ENCODE measurements at regions not wholly inside any gene's neighbourhood (a gene's known extent, or its start where the extent isn't known, plus 50 kb on each side); places are given as distances from the start of the nearest gene placed in this dataset.
"Not testable (repeated sequence)": the region's sequence is repeated elsewhere in the genome, so short reads cannot be mapped to it uniquely, and the experiment has no call there.

- intact Hi-C loops (cut with micrococcal nuclease), result no loop called here
- Mint-ChIP-seq H3K4me3 (no peak overlapping the region), H3K9me3 (peaks cover 41% of the 10 kb centered on the region), H3K4me1 (ENCODE audit: low read depth) (no peaks in the 10 kb centered on the region), H3K36me3 (ENCODE audit: low read depth) (no peaks in the 10 kb centered on the region), H3K27ac (no peak overlapping the region), H3K27me3 (no peaks in the 10 kb centered on the region)
These were observed 377.7 kb upstream of the TRPC7 start for GRCh38 chr5:136743052-136743451.

GRCh38 chr5:136740228-136740627 lies 374.9 kb upstream of the TRPC7 start:
- Mint-ChIP-seq H3K27me3 (no peaks in the 10 kb centered on the region), H3K9me3 (peaks cover 51% of the 10 kb centered on the region), H3K36me3 (ENCODE audit: low read depth) (no peaks in the 10 kb centered on the region), H3K27ac (no peak overlapping the region), H3K4me3 (no peak overlapping the region), H3K4me1 (ENCODE audit: low read depth) (no peaks in the 10 kb centered on the region)
- intact Hi-C loops (cut with micrococcal nuclease), result no loop called here

GRCh38 chr5:136739271-136739670 lies 373.9 kb upstream of the TRPC7 start:
- H3K4me1 Mint-ChIP-seq (ENCODE audit: low read depth); H3K4me3 Mint-ChIP-seq; intact Hi-C loops (cut with micrococcal nuclease); H3K36me3 Mint-ChIP-seq (ENCODE audit: low read depth); H3K27me3 Mint-ChIP-seq; H3K27ac Mint-ChIP-seq: not testable (repeated sequence)
- H3K9me3 Mint-ChIP-seq, result peaks cover 44% of the 10 kb centered on the region

- intact Hi-C loops (cut with micrococcal nuclease), result no loop called here
- Mint-ChIP-seq H3K9me3 (peaks cover 39% of the 10 kb centered on the region), H3K27me3 (no peaks in the 10 kb centered on the region), H3K27ac (no peak overlapping the region), H3K36me3 (ENCODE audit: low read depth) (no peaks in the 10 kb centered on the region), H3K4me3 (no peak overlapping the region), H3K4me1 (ENCODE audit: low read depth) (no peaks in the 10 kb centered on the region)
These were observed 373.5 kb upstream of the TRPC7 start for GRCh38 chr5:136738829-136739228.

GRCh38 chr5:136736021-136736420 lies 370.7 kb upstream of the TRPC7 start:
- Mint-ChIP-seq H3K36me3 (ENCODE audit: low read depth) (no peaks in the 10 kb centered on the region), H3K9me3 (peaks cover 18% of the 10 kb centered on the region), H3K27me3 (no peaks in the 10 kb centered on the region), H3K27ac (no peak overlapping the region), H3K4me1 (ENCODE audit: low read depth) (no peaks in the 10 kb centered on the region), H3K4me3 (no peak overlapping the region)
- intact Hi-C loops (cut with micrococcal nuclease), result no loop called here

GRCh38 chr5:136735611-136736010 lies 370.3 kb upstream of the TRPC7 start:
- H3K4me1 Mint-ChIP-seq (ENCODE audit: low read depth); H3K27me3 Mint-ChIP-seq; H3K36me3 Mint-ChIP-seq (ENCODE audit: low read depth); intact Hi-C loops (cut with micrococcal nuclease); H3K4me3 Mint-ChIP-seq; H3K27ac Mint-ChIP-seq: not testable (repeated sequence)
- H3K9me3 Mint-ChIP-seq, result peaks cover 18% of the 10 kb centered on the region

GRCh38 chr5:136734628-136735027 lies 369.3 kb upstream of the TRPC7 start:
- Mint-ChIP-seq H3K4me1 (ENCODE audit: low read depth) (no peaks in the 10 kb centered on the region), H3K27me3 (no peaks in the 10 kb centered on the region), H3K9me3 (peaks cover 18% of the 10 kb centered on the region), H3K27ac (no peak overlapping the region), H3K36me3 (ENCODE audit: low read depth) (no peaks in the 10 kb centered on the region), H3K4me3 (no peak overlapping the region)
- intact Hi-C loops (cut with micrococcal nuclease), result no loop called here

GRCh38 chr5:136732751-136733150 lies 367.4 kb upstream of the TRPC7 start:
- Mint-ChIP-seq H3K27me3 (no peaks in the 10 kb centered on the region), H3K9me3 (peaks cover 8% of the 10 kb centered on the region), H3K4me3 (no peak overlapping the region), H3K4me1 (ENCODE audit: low read depth) (no peaks in the 10 kb centered on the region), H3K36me3 (ENCODE audit: low read depth) (no peaks in the 10 kb centered on the region), H3K27ac (no peak overlapping the region)
- intact Hi-C loops (cut with micrococcal nuclease), result no loop called here

- intact Hi-C loops (cut with micrococcal nuclease), result no loop called here
- no peaks in the 10 kb centered on the region for H3K36me3 Mint-ChIP-seq (ENCODE audit: low read depth)
- no peaks in the 10 kb centered on the region for H3K9me3 Mint-ChIP-seq
- H3K27ac Mint-ChIP-seq, result no peak overlapping the region
- H3K27me3 Mint-ChIP-seq, result no peaks in the 10 kb centered on the region
- no peaks in the 10 kb centered on the region for H3K4me1 Mint-ChIP-seq (ENCODE audit: low read depth)
- H3K4me3 Mint-ChIP-seq, result no peak overlapping the region
These were observed 366.0 kb upstream of the TRPC7 start for GRCh38 chr5:136731241-136731900.

GRCh38 chr5:136730426-136730825 lies 365.1 kb upstream of the TRPC7 start:
- Mint-ChIP-seq H3K36me3 (ENCODE audit: low read depth) (no peaks in the 10 kb centered on the region), H3K27me3 (no peaks in the 10 kb centered on the region), H3K4me3 (no peak overlapping the region), H3K4me1 (ENCODE audit: low read depth) (no peaks in the 10 kb centered on the region), H3K27ac (no peak overlapping the region), H3K9me3 (no peaks in the 10 kb centered on the region)
- intact Hi-C loops (cut with micrococcal nuclease), result no loop called here

GRCh38 chr5:136729901-136730355 lies 364.6 kb upstream of the TRPC7 start:
- no peak overlapping the region for H3K27ac Mint-ChIP-seq
- intact Hi-C loops (cut with micrococcal nuclease), result no loop called here
- no peak overlapping the region for H3K4me3 Mint-ChIP-seq
- no peaks in the 10 kb centered on the region for H3K27me3 Mint-ChIP-seq
- H3K9me3 Mint-ChIP-seq, result no peaks in the 10 kb centered on the region
- no peaks in the 10 kb centered on the region for H3K4me1 Mint-ChIP-seq (ENCODE audit: low read depth)
- H3K36me3 Mint-ChIP-seq (ENCODE audit: low read depth), result no peaks in the 10 kb centered on the region

GRCh38 chr5:136726506-136726905 lies 361.2 kb upstream of the TRPC7 start:
- Mint-ChIP-seq H3K36me3 (ENCODE audit: low read depth) (no peaks in the 10 kb centered on the region), H3K4me1 (ENCODE audit: low read depth) (no peaks in the 10 kb centered on the region), H3K27me3 (no peaks in the 10 kb centered on the region), H3K9me3 (no peaks in the 10 kb centered on the region), H3K4me3 (no peak overlapping the region), H3K27ac (no peak overlapping the region)
- intact Hi-C loops (cut with micrococcal nuclease), result no loop called here

- no peak overlapping the region for H3K4me3 Mint-ChIP-seq
- no peak overlapping the region for H3K27ac Mint-ChIP-seq
- no peaks in the 10 kb centered on the region for H3K9me3 Mint-ChIP-seq
- no peaks in the 10 kb centered on the region for H3K36me3 Mint-ChIP-seq (ENCODE audit: low read depth)
- H3K4me1 Mint-ChIP-seq (ENCODE audit: low read depth), result no peaks in the 10 kb centered on the region
- intact Hi-C loops (cut with micrococcal nuclease), result no loop called here
- no peaks in the 10 kb centered on the region for H3K27me3 Mint-ChIP-seq
These were observed 358.8 kb upstream of the TRPC7 start for GRCh38 chr5:136724161-136724560.

- Mint-ChIP-seq H3K9me3 (no peaks in the 10 kb centered on the region), H3K27me3 (no peaks in the 10 kb centered on the region), H3K27ac (no peak overlapping the region), H3K4me3 (no peak overlapping the region), H3K4me1 (ENCODE audit: low read depth) (no peaks in the 10 kb centered on the region), H3K36me3 (ENCODE audit: low read depth) (no peaks in the 10 kb centered on the region)
- intact Hi-C loops (cut with micrococcal nuclease), result no loop called here
These were observed 357.2 kb upstream of the TRPC7 start for GRCh38 chr5:136722581-136722980.

GRCh38 chr5:136722086-136722485 lies 356.7 kb upstream of the TRPC7 start:
- H3K4me1 Mint-ChIP-seq (ENCODE audit: low read depth), result no peaks in the 10 kb centered on the region
- no peaks in the 10 kb centered on the region for H3K9me3 Mint-ChIP-seq
- no peaks in the 10 kb centered on the region for H3K27me3 Mint-ChIP-seq
- intact Hi-C loops (cut with micrococcal nuclease), result no loop called here
- H3K27ac Mint-ChIP-seq, result no peak overlapping the region
- H3K36me3 Mint-ChIP-seq (ENCODE audit: low read depth), result no peaks in the 10 kb centered on the region
- H3K4me3 Mint-ChIP-seq, result no peak overlapping the region

All from dendritic cell treated with granulocyte-macrophage colony-stimulating factor and Interleukin-4, amounts not matched to agents 40 ng/mL and 50 ng/mL, for 4 days (primary cell).